T-helper 1 cell (primary cell): ENCODE measurements at regions not wholly inside any gene's neighbourhood (a gene's known extent, or its start where the extent isn't known, plus 50 kb on each side); places are given as distances from the start of the nearest gene placed in this dataset.
"Not testable (repeated sequence)": the region's sequence is repeated elsewhere in the genome, so short reads cannot be mapped to it uniquely, and the experiment has no call there.

Source experiments
- DNase-seq, 5 donors: peaks; one replicate each; pipeline ENCODE4 v3.0.0-alpha.2; 2012 to 2020

- DNase-seq = no peak
Measured at GRCh38 chr12:125311050-125311449, 245.8 kb downstream of the AACS start.

- DNase-seq = no peak
Measured at GRCh38 chr12:125312471-125312870, 247.2 kb downstream of the AACS start.

GRCh38 chr12:125314051-125314755 lies 249.0 kb downstream of the AACS start:
- DNase-seq = no peak

- no peak for DNase-seq
Measured at GRCh38 chr12:125315771-125316170, 250.5 kb downstream of the AACS start.

GRCh38 chr12:125320177-125320576 lies 254.9 kb downstream of the AACS start:
- no peak for DNase-seq

GRCh38 chr12:125324861-125325490 lies 259.7 kb downstream of the AACS start:
- DNase-seq = no peak

GRCh38 chr12:125329239-125330102 lies 264.2 kb downstream of the AACS start:
- no peak for DNase-seq

GRCh38 chr12:125330645-125331341 lies 265.6 kb downstream of the AACS start:
- peak in 4 of 5 donors; percentile 8 to 22 (median 10) for DNase-seq

- no peak for DNase-seq
Measured at GRCh38 chr12:125331342-125332052, 266.3 kb downstream of the AACS start.

GRCh38 chr12:125332900-125333299 lies 267.7 kb downstream of the AACS start:
- no peak for DNase-seq

- DNase-seq = no peak
Measured at GRCh38 chr12:125336246-125336645, 271.0 kb downstream of the AACS start.

- DNase-seq = no peak
Measured at GRCh38 chr12:125340791-125341190, 275.6 kb downstream of the AACS start.

- DNase-seq = no peak
Measured at GRCh38 chr12:125341422-125341821, 276.2 kb downstream of the AACS start.

GRCh38 chr12:125343649-125344048 lies 278.4 kb downstream of the AACS start:
- DNase-seq = no peak

GRCh38 chr12:125346362-125346761 lies 281.1 kb downstream of the AACS start:
- no peak for DNase-seq

- DNase-seq = no peak
Measured at GRCh38 chr12:125351788-125352187, 286.6 kb downstream of the AACS start.

- not testable (repeated sequence) for DNase-seq
Measured at GRCh38 chr12:125353002-125353401, 287.8 kb downstream of the AACS start.

GRCh38 chr12:125353871-125354270 lies 288.6 kb downstream of the AACS start:
- no peak for DNase-seq

GRCh38 chr12:125355614-125356013 lies 290.4 kb downstream of the AACS start:
- DNase-seq = no peak

- no peak for DNase-seq
Measured at GRCh38 chr12:125356111-125356510, 290.9 kb downstream of the AACS start.

GRCh38 chr12:125357561-125357960 lies 292.3 kb downstream of the AACS start:
- DNase-seq = no peak

- no peak for DNase-seq
Measured at GRCh38 chr12:125360540-125360939, 295.3 kb downstream of the AACS start.
